NK-92 (cell line): ENCODE measurements at regions not wholly inside any gene's neighbourhood (a gene's known extent, or its start where the extent isn't known, plus 50 kb on each side); places are given as distances from the start of the nearest gene placed in this dataset.
"Not testable (repeated sequence)": the region's sequence is repeated elsewhere in the genome, so short reads cannot be mapped to it uniquely, and the experiment has no call there.

Experiments
- DNase-seq: peaks from one replicate; lab custom pipeline; 2025; ENCODE audit not compliant: unreplicated experiment; lab: John Stamatoyannopoulos, UW

- DNase-seq: no peak
Observed at GRCh38 chr2:7621018-7621814, 704.0 kb downstream of the RNF144A start.

GRCh38 chr2:7625392-7626138 is 708.4 kb downstream of the RNF144A start:
- no peak for DNase-seq

GRCh38 chr2:7626139-7626537 is 708.9 kb downstream of the RNF144A start:
- no peak for DNase-seq

- DNase-seq: no peak
Observed at GRCh38 chr2:7627583-7627982, 710.4 kb downstream of the RNF144A start.

GRCh38 chr2:7632420-7632819 is 715.2 kb downstream of the RNF144A start:
- DNase-seq: no peak

GRCh38 chr2:7633566-7634153 is 716.4 kb downstream of the RNF144A start:
- DNase-seq: no peak

- no peak for DNase-seq
Observed at GRCh38 chr2:7634409-7634808, 717.2 kb downstream of the RNF144A start.

GRCh38 chr2:7639476-7639875 is 722.3 kb downstream of the RNF144A start:
- no peak for DNase-seq

GRCh38 chr2:7641272-7641671 is 724.1 kb downstream of the RNF144A start:
- not testable (repeated sequence) for DNase-seq

- no peak for DNase-seq
Observed at GRCh38 chr2:7646024-7646423, 728.8 kb downstream of the RNF144A start.

- no peak for DNase-seq
Observed at GRCh38 chr2:7646661-7647060, 729.4 kb downstream of the RNF144A start.

GRCh38 chr2:7648221-7648795 is 731.1 kb downstream of the RNF144A start:
- no peak for DNase-seq

- no peak for DNase-seq
Observed at GRCh38 chr2:7649461-7650228, 732.4 kb downstream of the RNF144A start.

- no peak for DNase-seq
Observed at GRCh38 chr2:7653617-7654016, 736.4 kb downstream of the RNF144A start.

GRCh38 chr2:7655629-7656028 is 738.4 kb downstream of the RNF144A start:
- no peak for DNase-seq

- not testable (repeated sequence) for DNase-seq
Observed at GRCh38 chr2:7657526-7657925, 740.3 kb downstream of the RNF144A start.

- no peak for DNase-seq
Observed at GRCh38 chr2:7658486-7658885, 741.3 kb downstream of the RNF144A start.

- no peak for DNase-seq
Observed at GRCh38 chr2:7660816-7661215, 743.6 kb downstream of the RNF144A start.

- DNase-seq: no peak
Observed at GRCh38 chr2:7661502-7661901, 744.3 kb downstream of the RNF144A start.

GRCh38 chr2:7665880-7666279 is 748.7 kb downstream of the RNF144A start:
- no peak for DNase-seq
